HAP-1 (cell line): ENCODE measurements at regions not wholly inside any gene's neighbourhood (a gene's known extent, or its start where the extent isn't known, plus 50 kb on each side); places are given as distances from the start of the nearest gene placed in this dataset.
"Not testable (repeated sequence)": the region's sequence is repeated elsewhere in the genome, so short reads cannot be mapped to it uniquely, and the experiment has no call there.

Source experiments
- DNase-seq, 2 experiments: peaks; one replicate each; pipeline ENCODE4 v3.0.0-alpha.2; 2016 to 2020; ENCODE audit warnings: low spot score in 2 of 2
- H3K27me3 ChIP-seq: fragments of 250-450 bp; sonication (Bioruptor Pico); 2 replicates; pipeline ENCODE4 v1.5.1; 2020; ENCODE audit warnings: low read depth, mild to moderate bottlenecking, moderate library complexity
- H3K36me3 ChIP-seq: fragments of 250-450 bp; sonication (Bioruptor Pico); replicated peaks from 2 replicates; pipeline ENCODE4 v1.5.1; 2020; ENCODE audit warnings: mild to moderate bottlenecking
- H3K4me1 ChIP-seq: fragments of 250-450 bp; sonication (Bioruptor Pico); 2 replicates; pipeline ENCODE4 v1.5.1; 2020; ENCODE audit warnings: mild to moderate bottlenecking
- H3K4me3 ChIP-seq: fragments of 250-450 bp; sonication (Bioruptor Pico); 2 replicates; pipeline ENCODE4 v1.5.1; 2020; ENCODE audit warnings: mild to moderate bottlenecking, moderate library complexity
- H3K9me3 ChIP-seq: fragments of 250-450 bp; sonication (Bioruptor Pico); 2 replicates; pipeline ENCODE4 v1.5.1; 2020; ENCODE audit warnings: mild to moderate bottlenecking, moderate library complexity
- in situ Hi-C: fragments of 300-500 bp; cut with MboI; formaldehyde crosslinking; loops from 3 replicates; pipeline ENCODE4 v1.14.3; 2020; ENCODE audit warnings: low sequenced_read_pairs, inconsistent platforms, mixed read lengths

DNA sequence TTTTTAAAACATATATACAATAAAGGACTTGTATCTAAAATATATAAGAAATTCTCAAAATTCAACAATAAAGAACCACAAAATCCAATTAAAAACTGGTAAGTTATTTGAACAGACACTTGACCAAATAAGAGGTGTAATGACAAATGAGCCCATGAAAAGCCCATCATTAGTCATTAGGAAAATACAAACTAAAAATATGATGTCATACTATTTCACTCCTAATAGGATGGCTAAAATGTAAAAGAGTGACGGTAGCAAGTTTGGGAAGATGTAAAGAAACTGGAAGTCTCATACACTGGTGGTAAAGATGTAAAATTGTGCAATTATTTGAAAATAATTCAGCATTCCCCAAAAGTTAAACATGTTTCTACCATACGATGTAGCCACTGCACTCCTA lies 1095.3 kb upstream of the CDH8 start:
- DNase-seq = no peak
- in situ Hi-C loops = no loop called here
- Histone ChIP-seq H3K27me3 (no peaks in the 10 kb centered on the region), H3K4me1 (no peaks in the 10 kb centered on the region; the same call in 1 of the 2 replicates), H3K36me3 (no peaks in the 10 kb centered on the region), H3K9me3 (no peaks in the 10 kb centered on the region), H3K4me3 (no peak overlapping the region)

DNA sequence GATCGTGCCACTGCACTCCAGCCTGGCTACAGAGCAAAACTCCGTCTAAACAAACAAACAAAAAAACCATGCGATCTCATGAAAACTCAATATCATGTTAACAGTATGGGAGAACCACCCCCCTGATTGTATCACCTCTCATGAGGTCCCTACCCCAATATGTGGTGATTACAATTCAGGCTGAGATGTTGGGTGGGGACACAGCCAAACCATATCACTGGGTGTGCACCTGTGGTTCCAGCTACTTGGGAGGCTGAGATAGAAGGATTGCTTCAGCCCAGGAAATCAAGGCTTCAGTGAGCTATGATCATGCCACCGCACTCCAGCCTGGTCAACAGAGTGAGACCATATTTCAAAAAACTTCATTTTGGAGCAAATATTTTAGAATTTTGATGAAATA lies 1094.7 kb upstream of the CDH8 start:
- in situ Hi-C loops = no loop called here
- Histone ChIP-seq H3K36me3 (no peaks in the 10 kb centered on the region), H3K4me3 (no peak overlapping the region), H3K4me1 (no peaks in the 10 kb centered on the region; the same call in 1 of the 2 replicates), H3K9me3 (no peaks in the 10 kb centered on the region), H3K27me3 (no peaks in the 10 kb centered on the region)
- DNase-seq = no peak

DNA sequence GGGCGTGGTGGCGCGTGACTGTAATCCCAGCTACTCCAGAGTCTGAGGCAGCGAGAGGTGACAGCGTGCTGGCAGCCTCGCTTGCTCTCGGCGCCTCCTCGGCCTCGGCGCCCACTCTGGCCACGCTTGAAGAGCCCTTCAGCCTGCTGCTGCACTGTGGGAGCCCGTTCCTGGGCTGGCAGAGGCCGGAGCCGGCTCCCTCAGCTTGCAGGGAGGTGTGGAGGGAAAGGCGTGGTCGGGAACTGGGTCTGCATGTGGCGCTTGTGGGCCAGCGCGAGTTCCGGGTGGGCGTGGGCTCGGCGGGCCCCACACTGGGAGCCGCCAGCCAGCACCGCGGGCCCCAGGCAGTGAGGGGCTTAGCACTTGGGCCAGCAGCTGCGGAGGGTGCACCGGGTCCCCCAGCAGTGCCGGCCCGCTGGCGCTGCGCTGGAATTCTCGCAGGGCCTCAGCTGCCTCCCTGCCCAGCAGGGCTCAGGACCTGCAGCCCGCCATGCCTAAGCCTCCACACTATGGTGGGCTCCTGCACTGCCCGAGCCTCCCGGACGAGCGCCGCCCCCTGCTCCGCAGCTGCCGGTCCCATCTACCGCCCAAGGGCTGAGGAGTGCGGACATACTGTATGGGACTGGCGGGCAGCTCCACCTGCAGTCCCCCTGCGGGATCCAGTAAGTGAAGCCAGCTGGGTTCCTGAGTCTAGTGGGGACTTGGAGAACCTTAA lies 1093.3 kb upstream of the CDH8 start:
- in situ Hi-C loops = no loop called here
- DNase-seq = no peak
- H3K4me3 ChIP-seq = no peak overlapping the region
- H3K4me1 ChIP-seq = no peaks in the 10 kb centered on the region; the same call in 1 of the 2 replicates
- H3K36me3 ChIP-seq = no peaks in the 10 kb centered on the region
- no peaks in the 10 kb centered on the region for H3K9me3 ChIP-seq
- no peaks in the 10 kb centered on the region for H3K27me3 ChIP-seq

- H3K36me3 ChIP-seq, H3K4me3 ChIP-seq, H3K27me3 ChIP-seq, H3K4me1 ChIP-seq, DNase-seq, in situ Hi-C loops, H3K9me3 ChIP-seq: not testable (repeated sequence)
These were observed 1083.7 kb upstream of the CDH8 start for GRCh38 chr16:63119905-63120304.

DNA sequence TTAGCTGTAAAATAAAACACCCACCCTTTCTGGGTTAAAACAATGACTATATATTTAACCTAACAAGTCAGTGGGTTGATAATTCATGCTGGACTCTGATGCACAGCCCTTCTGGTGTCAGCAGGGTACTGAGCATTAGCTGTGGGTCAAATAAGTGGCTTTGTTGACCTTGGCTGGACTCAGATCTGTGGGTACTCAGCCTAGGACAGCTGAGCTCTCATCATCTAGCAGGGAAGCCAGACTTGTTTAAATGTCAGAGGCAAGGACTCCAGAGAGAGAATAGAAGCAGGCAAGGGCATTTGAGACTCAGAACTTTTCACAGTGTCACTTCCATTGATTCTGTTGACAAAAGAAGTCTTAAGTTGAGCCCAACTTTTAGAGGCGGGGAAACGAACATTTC lies 1063.8 kb upstream of the CDH8 start:
- H3K9me3 ChIP-seq = no peaks in the 10 kb centered on the region
- no peak for DNase-seq
- no peaks in the 10 kb centered on the region for H3K27me3 ChIP-seq
- H3K4me3 ChIP-seq = no peak overlapping the region
- H3K4me1 ChIP-seq = peaks cover 8% of the 10 kb centered on the region
- no peaks in the 10 kb centered on the region for H3K36me3 ChIP-seq
- in situ Hi-C loops = no loop called here

GRCh38 chr16:63096857-63097256 lies 1060.6 kb upstream of the CDH8 start:
- H3K27me3 ChIP-seq = no peaks in the 10 kb centered on the region
- no peaks in the 10 kb centered on the region for H3K36me3 ChIP-seq
- no peaks in the 10 kb centered on the region for H3K9me3 ChIP-seq
- in situ Hi-C loops = no loop called here
- no peak overlapping the region for H3K4me3 ChIP-seq
- DNase-seq = no peak
- no peaks in the 10 kb centered on the region for H3K4me1 ChIP-seq

- H3K36me3 ChIP-seq = no peaks in the 10 kb centered on the region
- H3K27me3 ChIP-seq = no peaks in the 10 kb centered on the region
- in situ Hi-C loops = no loop called here
- H3K4me1 ChIP-seq = peaks cover 9% of the 10 kb centered on the region
- 0 out of 2 replicates have a peak, but pooled peaks cover 2% of the 10 kb centered on the region for H3K9me3 ChIP-seq
- no peak overlapping the region for H3K4me3 ChIP-seq
- DNase-seq = no peak
These were observed 1056.5 kb upstream of the CDH8 start for GRCh38 chr16:63092736-63093135.

DNA sequence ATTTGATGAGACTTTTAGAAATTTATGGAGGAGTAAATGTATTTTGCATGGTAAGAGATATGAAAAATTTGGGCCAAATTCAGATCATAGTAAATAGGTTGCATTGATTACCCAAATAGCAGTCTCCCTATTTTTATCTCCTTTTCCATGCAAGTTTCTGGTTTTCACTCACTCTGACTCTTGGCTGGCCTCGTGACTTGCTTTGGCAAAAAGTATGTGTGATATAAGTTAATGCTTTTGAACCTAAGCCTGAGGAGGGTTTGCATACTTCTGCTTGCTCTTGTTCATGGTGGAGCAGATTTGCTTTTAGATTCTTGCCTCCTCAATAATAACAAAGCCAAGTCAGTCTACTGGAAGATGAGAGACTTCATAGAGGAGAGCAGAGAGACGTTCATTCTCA lies 1045.9 kb upstream of the CDH8 start:
- in situ Hi-C loops = no loop called here
- Histone ChIP-seq H3K27me3 (no peaks in the 10 kb centered on the region), H3K9me3 (no peaks in the 10 kb centered on the region), H3K4me1 (peaks cover 21% of the 10 kb centered on the region), H3K36me3 (no peaks in the 10 kb centered on the region), H3K4me3 (no peak overlapping the region)
- no peak for DNase-seq

- Histone ChIP-seq H3K36me3 (no peaks in the 10 kb centered on the region), H3K4me1 (peaks cover 21% of the 10 kb centered on the region), H3K9me3 (no peaks in the 10 kb centered on the region), H3K4me3 (no peak overlapping the region), H3K27me3 (no peaks in the 10 kb centered on the region)
- in situ Hi-C loops = no loop called here
- no peak for DNase-seq
These were observed 1044.5 kb upstream of the CDH8 start for GRCh38 chr16:63080746-63081145.

GRCh38 chr16:63069047-63069446 lies 1032.8 kb upstream of the CDH8 start:
- in situ Hi-C loops = no loop called here

DNA sequence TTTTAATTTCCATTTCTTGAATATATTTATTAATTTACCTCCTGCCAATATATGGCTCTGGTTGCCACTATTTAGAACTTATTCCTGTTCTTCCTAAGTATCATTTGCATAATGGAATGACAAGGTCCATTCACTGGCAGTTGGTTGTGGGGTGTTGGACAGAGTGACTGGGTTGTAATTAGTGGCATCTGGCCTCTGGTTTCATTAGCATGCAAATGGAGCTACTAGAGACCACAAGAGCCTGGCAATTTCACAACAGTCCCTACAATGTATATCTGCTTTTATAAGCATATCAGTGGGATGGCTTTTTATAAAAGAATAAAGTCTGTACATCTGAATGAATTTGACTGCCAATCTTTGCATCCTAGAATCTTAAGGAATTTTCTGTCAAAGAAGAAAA lies 1030.9 kb upstream of the CDH8 start:
- in situ Hi-C loops = no loop called here
- Histone ChIP-seq H3K4me3 (no peak overlapping the region), H3K27me3 (no peaks in the 10 kb centered on the region), H3K4me1 (peaks cover 60% of the 10 kb centered on the region), H3K9me3 (no peaks in the 10 kb centered on the region), H3K36me3 (no peaks in the 10 kb centered on the region)
- peak; percentile 69 to 90 for DNase-seq

More at GRCh38 chr16:63069047-63069446, 1032.8 kb upstream of the CDH8 start:
- Histone ChIP-seq H3K4me1 (peaks cover 67% of the 10 kb centered on the region), H3K4me3 (no peak overlapping the region), H3K9me3 (no peaks in the 10 kb centered on the region), H3K27me3 (no peaks in the 10 kb centered on the region), H3K36me3 (no peaks in the 10 kb centered on the region)
- DNase-seq = peak; percentile 40 to 48

GRCh38 chr16:63066552-63066951 lies 1030.3 kb upstream of the CDH8 start:
- Histone ChIP-seq H3K9me3 (no peaks in the 10 kb centered on the region), H3K4me3 (no peak overlapping the region), H3K36me3 (no peaks in the 10 kb centered on the region), H3K4me1 (peaks cover 57% of the 10 kb centered on the region), H3K27me3 (no peaks in the 10 kb centered on the region)
- DNase-seq = no peak
- in situ Hi-C loops = no loop called here

GRCh38 chr16:63061319-63061718 lies 1025.1 kb upstream of the CDH8 start:
- in situ Hi-C loops = no loop called here
- H3K4me1 ChIP-seq = peaks cover 17% of the 10 kb centered on the region
- no peak overlapping the region for H3K4me3 ChIP-seq
- no peaks in the 10 kb centered on the region for H3K27me3 ChIP-seq
- H3K36me3 ChIP-seq = no peaks in the 10 kb centered on the region
- H3K9me3 ChIP-seq = no peaks in the 10 kb centered on the region
- DNase-seq = no peak

- H3K4me1 ChIP-seq = peaks cover 7% of the 10 kb centered on the region; the same call in 1 of the 2 replicates
- no peak overlapping the region for H3K4me3 ChIP-seq
- DNase-seq = no peak
- in situ Hi-C loops = no loop called here
- no peaks in the 10 kb centered on the region for H3K36me3 ChIP-seq
- H3K9me3 ChIP-seq = no peaks in the 10 kb centered on the region
- no peaks in the 10 kb centered on the region for H3K27me3 ChIP-seq
These were observed 1023.4 kb upstream of the CDH8 start for GRCh38 chr16:63059676-63060075.

DNA sequence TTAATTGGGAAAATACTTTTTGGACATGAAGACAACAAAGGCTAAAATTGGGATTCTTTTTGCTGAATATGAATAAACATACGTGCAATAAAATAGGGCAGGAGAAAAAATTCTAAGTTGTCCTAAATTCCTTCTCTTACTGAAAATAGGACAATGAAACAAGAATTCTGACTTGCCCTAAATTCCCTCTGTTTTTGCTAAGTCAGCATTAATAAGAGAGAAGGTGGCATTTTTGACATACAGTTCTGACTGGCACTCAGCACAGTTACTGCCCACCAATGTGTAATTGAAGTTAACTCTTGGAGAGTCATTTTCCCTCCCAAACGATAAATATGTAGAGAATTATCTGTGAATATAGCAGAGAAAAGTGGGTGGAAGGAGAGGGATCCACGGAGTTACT lies 1021.1 kb upstream of the CDH8 start:
- no peaks in the 10 kb centered on the region for H3K27me3 ChIP-seq
- H3K36me3 ChIP-seq = no peaks in the 10 kb centered on the region
- H3K9me3 ChIP-seq = no peaks in the 10 kb centered on the region
- in situ Hi-C loops = no loop called here
- H3K4me1 ChIP-seq = 0 out of 2 replicates have a peak, but pooled peaks cover 1% of the 10 kb centered on the region
- H3K4me3 ChIP-seq = no peak overlapping the region
- DNase-seq = no peak
